Bronchial epithelial cell (primary cell): ENCODE measurements at regions not wholly inside any gene's neighbourhood (a gene's known extent, or its start where the extent isn't known, plus 50 kb on each side); places are given as distances from the start of the nearest gene placed in this dataset.
"Not testable (repeated sequence)": the region's sequence is repeated elsewhere in the genome, so short reads cannot be mapped to it uniquely, and the experiment has no call there.

Source experiments
- DNase-seq: peaks from one replicate; pipeline ENCODE4 v3.0.0-alpha.2; 2010; ENCODE audit warnings: low read depth
- FAIRE-seq: peaks from 2 replicates; lab custom pipeline; 2011; peaks lifted over from hg19 to GRCh38; lab: Jason Lieb, UNC
- H3K27me3 ChIP-seq: 2 replicates; pipeline ENCODE4 v1.5.1; 2011; ENCODE audit warnings: low read length; ENCODE audit not compliant: control insufficient read depth, insufficient read depth
- H3K36me3 ChIP-seq: 2 replicates; pipeline ENCODE4 v1.5.1; 2011; ENCODE audit warnings: low read length; ENCODE audit not compliant: control insufficient read depth, insufficient read depth
- H3K4me3 ChIP-seq: 2 replicates; pipeline ENCODE4 v1.5.1; 2011; ENCODE audit warnings: mild to moderate bottlenecking, low read depth, low read length, control low read depth
- CTCF ChIP-seq: IDR thresholded peaks from 2 replicates; pipeline ENCODE4 v1.5.1; 2011; ENCODE audit warnings: mild to moderate bottlenecking, moderate library complexity, low read length, control low read depth, inconsistent platforms; ENCODE audit not compliant: insufficient read depth, severe bottlenecking

- FAIRE-seq (no peak), DNase-seq (no peak)
- no peaks in the 10 kb centered on the region for H3K36me3 ChIP-seq
- H3K4me3 ChIP-seq = no peak overlapping the region
- TF ChIP-seq CTCF = no peak
- H3K27me3 ChIP-seq = no peaks in the 10 kb centered on the region
These were observed 53.1 kb downstream of the GGTLC2 start for GRCh38 chr22:22697377-22698117.

GRCh38 chr22:22698263-22698750 lies 53.9 kb downstream of the GGTLC2 start:
- no peak for DNase-seq
- no peak for TF ChIP-seq CTCF
- FAIRE-seq = no peak
- no peak overlapping the region for H3K4me3 ChIP-seq
- no peaks in the 10 kb centered on the region for H3K36me3 ChIP-seq
- H3K27me3 ChIP-seq = no peaks in the 10 kb centered on the region

GRCh38 chr22:22700631-22701030 lies 56.2 kb downstream of the GGTLC2 start:
- no peaks in the 10 kb centered on the region for H3K36me3 ChIP-seq
- FAIRE-seq = no peak
- no peak for DNase-seq
- TF ChIP-seq CTCF = no peak
- no peaks in the 10 kb centered on the region for H3K27me3 ChIP-seq
- H3K4me3 ChIP-seq = no peak overlapping the region

GRCh38 chr22:22701557-22701956 lies 57.1 kb downstream of the GGTLC2 start:
- FAIRE-seq, DNase-seq: not testable (repeated sequence)

GRCh38 chr22:22702237-22703202 lies 58.1 kb downstream of the GGTLC2 start:
- H3K27me3 ChIP-seq = no peaks in the 10 kb centered on the region
- FAIRE-seq = peak; percentile 58
- TF ChIP-seq CTCF = peak; percentile 22
- no peaks in the 10 kb centered on the region for H3K36me3 ChIP-seq
- no peak for DNase-seq
- H3K4me3 ChIP-seq = no peak overlapping the region

More at GRCh38 chr22:22701557-22701956, 57.1 kb downstream of the GGTLC2 start:
- H3K4me3 ChIP-seq, H3K27me3 ChIP-seq, H3K36me3 ChIP-seq: not testable (repeated sequence)

GRCh38 chr22:22703203-22703570 lies 58.8 kb downstream of the GGTLC2 start:
- DNase-seq = no peak
- no peak for TF ChIP-seq CTCF
- Histone ChIP-seq H3K27me3 (no peaks in the 10 kb centered on the region), H3K4me3 (no peak overlapping the region), H3K36me3 (no peaks in the 10 kb centered on the region)
- peak; percentile 13 for FAIRE-seq
